GM12878 (cell line): ENCODE measurements at regions not wholly inside any gene's neighbourhood (a gene's known extent, or its start where the extent isn't known, plus 50 kb on each side); places are given as distances from the start of the nearest gene placed in this dataset.

Source experiments
- ATAC-seq: fragments of 200-7000 bp; cut with Tn5 transposase; 3 replicates; pipeline ENCODE4 v1.9.1; 2020; ENCODE audit warnings: mild to moderate bottlenecking, moderate library complexity
- BruUV-seq: library from RNA; stranded (reverse); fragments of 400-500 nt; replicated peaks from 2 replicates; lab custom pipeline; 2021; lab: Mats Ljungman, UMichigan
- CTCF ChIA-PET: fragments of 300-600 bp; sonication (Branson Sonifier 250); formaldehyde crosslinking; extraction: SDS; loops from one replicate; lab custom pipeline; 2021; ENCODE audit warnings: inconsistent platforms; lab: Yijun Ruan, JAX
- POLR2A ChIA-PET: fragments of 350-600 bp; formaldehyde crosslinking; extraction: SDS; loops from one replicate; lab custom pipeline; 2021; ENCODE audit warnings: inconsistent platforms; lab: Charles Lee
- RAD21 ChIA-PET: fragments of 300-600 bp; sonication (Branson Sonifier 250); formaldehyde crosslinking; loops from one replicate; lab custom pipeline; 2023; ENCODE audit warnings: antibody characterized with exemption; ENCODE audit not compliant: unreplicated experiment; lab: Charles Lee
- SMC1A ChIA-PET: fragments of 300-600 bp; sonication (Branson Sonifier 250); formaldehyde crosslinking; loops from one replicate; lab custom pipeline; 2023; ENCODE audit not compliant: unreplicated experiment, uncharacterized antibody; lab: Charles Lee
- DNase-seq: peaks from one replicate; pipeline ENCODE4 v3.0.0-alpha.2; 2011; ENCODE audit warnings: low read depth, low spot score
- FAIRE-seq: peaks from 3 replicates; lab custom pipeline; 2011; peaks lifted over from hg19 to GRCh38; lab: Jason Lieb, UNC
- H2AFZ ChIP-seq: 2 replicates; pipeline ENCODE4 v1.6.0; 2011; ENCODE audit warnings: low read depth, low read length, control low read depth; ENCODE audit not compliant: control insufficient read depth
- H3K27ac ChIP-seq: 2 replicates; pipeline ENCODE4 v1.5.1; 2011; ENCODE audit warnings: control low read depth; ENCODE audit not compliant: control insufficient read depth, insufficient read depth
- H3K27me3 ChIP-seq, 2 experiments: replicated peaks in 1 of 2; 2 replicates each; pipeline versions ENCODE4 v1.6.0 to v1.6.1; 2011; ENCODE audit warnings: low read length in 1 of 2; ENCODE audit not compliant: control insufficient read depth in 2 of 2, insufficient read depth in 2 of 2
- H3K36me3 ChIP-seq, 2 experiments: 2 replicates each; pipeline ENCODE4 v1.5.1; 2011; ENCODE audit warnings: low read length in 1 of 2; ENCODE audit not compliant: control insufficient read depth in 2 of 2, insufficient read depth in 2 of 2
- H3K4me1 ChIP-seq: 2 replicates; pipeline ENCODE4 v1.6.1; 2011; ENCODE audit warnings: mild to moderate bottlenecking, low read length, moderate library complexity, mixed read lengths; ENCODE audit not compliant: control insufficient read depth, insufficient read depth
- H3K4me2 ChIP-seq: 2 replicates; pipeline ENCODE4 v1.6.0; 2011; ENCODE audit warnings: control low read depth; ENCODE audit not compliant: control insufficient read depth, insufficient read depth
- H3K4me3 ChIP-seq: fragments of 200-600 bp; sonication (generic); 2 replicates; pipeline ENCODE4 v1.5.1; 2016
- H3K79me2 ChIP-seq: 2 replicates; pipeline ENCODE4 v1.6.0; 2011; ENCODE audit warnings: low read length; ENCODE audit not compliant: control insufficient read depth, insufficient read depth
- H3K9ac ChIP-seq: 2 replicates; pipeline ENCODE4 v1.8.0; 2011; ENCODE audit warnings: low read length, control low read depth, mixed read lengths; ENCODE audit not compliant: control insufficient read depth, insufficient read depth
- H3K9me3 ChIP-seq: replicated peaks from 3 replicates; pipeline ENCODE4 v1.5.1; 2011; ENCODE audit warnings: mild to moderate bottlenecking, low read length; ENCODE audit not compliant: control insufficient read depth, insufficient read depth
- H4K20me1 ChIP-seq: 2 replicates; pipeline ENCODE4 v1.6.0; 2011; ENCODE audit not compliant: control insufficient read depth, insufficient read depth
- BACH1 ChIP-seq: fragments of 450-650 bp; IDR thresholded peaks from 2 replicates; pipeline ENCODE4 v1.6.1; 2017; ENCODE audit warnings: mild to moderate bottlenecking, borderline replicate concordance
- ETV6 ChIP-seq, 2 experiments: fragments of 450-650 bp in 1 of 2; IDR thresholded peaks in 1 of 2; conservative IDR thresholded peaks in 1 of 2; 2 replicates each; pipeline ENCODE4 v1.6.1; 2014; ENCODE audit warnings: antibody characterized with exemption in 1 of 2, borderline replicate concordance in 1 of 2, low read depth in 1 of 2, mild to moderate bottlenecking in 1 of 2, moderate library complexity in 1 of 2
- FOXK2 ChIP-seq: fragments of 450-650 bp; IDR thresholded peaks from 2 replicates; pipeline ENCODE4 v1.6.1; 2017; ENCODE audit warnings: mild to moderate bottlenecking, moderate library complexity
- FOXM1 ChIP-seq: IDR thresholded peaks from 2 replicates; pipeline ENCODE4 v1.6.1; 2012; ENCODE audit warnings: low read depth, mild to moderate bottlenecking, inconsistent platforms, low read length, moderate library complexity
- MLLT1 ChIP-seq: fragments of 450-650 bp; IDR thresholded peaks from 2 replicates; pipeline ENCODE4 v1.6.1; 2016; ENCODE audit warnings: mild to moderate bottlenecking
- MYC ChIP-seq: IDR thresholded peaks from 2 replicates; pipeline ENCODE4 v1.6.1; 2011; ENCODE audit warnings: mild to moderate bottlenecking, low read length, moderate library complexity, inconsistent platforms; ENCODE audit not compliant: insufficient read depth, insufficient replicate concordance, insufficient read length, severe bottlenecking
- PAX8 ChIP-seq: fragments of 450-650 bp; IDR thresholded peaks from 2 replicates; pipeline ENCODE4 v1.6.1; 2017; ENCODE audit warnings: mild to moderate bottlenecking, moderate library complexity
- RAD21 ChIP-seq: IDR thresholded peaks from 2 replicates; pipeline ENCODE4 v1.6.1; 2011; ENCODE audit warnings: mild to moderate bottlenecking, low read depth, low read length, moderate library complexity; ENCODE audit not compliant: insufficient read depth
- WGBS: methylation state at CpG from one replicate; pipeline ENCODE4 v1.1.6; 2016; ENCODE audit warnings: low lambda C conversion rate; ENCODE audit not compliant: insufficient replicate concordance, insufficient coverage; ENCODE audit errors: missing lambda C conversion rate; 5-methylcytosine and 5-hydroxymethylcytosine counted together
- in situ Hi-C: fragments of 300-500 bp; cut with MboI; formaldehyde crosslinking; loops from 9 replicates; pipeline ENCODE4 v1.14.3; 2018; ENCODE audit warnings: mixed read lengths
- intact Hi-C: fragments of 100-400 bp; cut with micrococcal nuclease; formaldehyde crosslinking; loops from one replicate; pipeline ENCODE4 v1.14.2; 2022; ENCODE audit not compliant: unreplicated experiment
- TF ChIP-seq, protein P1 (sequence below): fragments of 450-650 bp; conservative IDR thresholded peaks from 2 replicates; pipeline ENCODE4 v1.6.1; 2017; ENCODE audit warnings: mild to moderate bottlenecking, moderate library complexity

GRCh38 chr10:60606343-60607080 is 171.8 kb upstream of the CDK1 start:
- in situ Hi-C loops, result no loop called here
- CTCF ChIA-PET, result interaction anchor here (0.8 kb wide), 1 partner anchor 39 kb away, joined by 3 read pairs; no protein-coding TSS in a partner anchor

More at GRCh38 chr10:60606343-60607080, 171.8 kb upstream of the CDK1 start:
- WGBS, result 74% methylated on average over 2 of the region's 2 CpGs
- BruUV-seq, result no TSS peak
- H3K4me3 ChIP-seq, result no peak overlapping the region
- H3K27ac ChIP-seq, result no peak overlapping the region
- H3K4me2 ChIP-seq, result no peak overlapping the region
- H3K9me3 ChIP-seq, result no peaks in the 10 kb centered on the region
- POLR2A ChIA-PET, result no interaction called here
- DNase-seq (no peak), ATAC-seq (no peak), FAIRE-seq (no peak)
- SMC1A ChIA-PET, result no interaction called here
- H3K27me3 ChIP-seq, result no peaks in the 10 kb centered on the region; a peak in 1 of 4 replicates
- H2AFZ ChIP-seq, result no peak overlapping the region
- no peaks in the 10 kb centered on the region for H4K20me1 ChIP-seq
- H3K79me2 ChIP-seq, result no peaks in the 10 kb centered on the region
- intact Hi-C loops, result no loop called here
- H3K4me1 ChIP-seq, result no peaks in the 10 kb centered on the region
- TF ChIP-seq FOXM1, result no peak
- TF ChIP-seq, protein P1, sequence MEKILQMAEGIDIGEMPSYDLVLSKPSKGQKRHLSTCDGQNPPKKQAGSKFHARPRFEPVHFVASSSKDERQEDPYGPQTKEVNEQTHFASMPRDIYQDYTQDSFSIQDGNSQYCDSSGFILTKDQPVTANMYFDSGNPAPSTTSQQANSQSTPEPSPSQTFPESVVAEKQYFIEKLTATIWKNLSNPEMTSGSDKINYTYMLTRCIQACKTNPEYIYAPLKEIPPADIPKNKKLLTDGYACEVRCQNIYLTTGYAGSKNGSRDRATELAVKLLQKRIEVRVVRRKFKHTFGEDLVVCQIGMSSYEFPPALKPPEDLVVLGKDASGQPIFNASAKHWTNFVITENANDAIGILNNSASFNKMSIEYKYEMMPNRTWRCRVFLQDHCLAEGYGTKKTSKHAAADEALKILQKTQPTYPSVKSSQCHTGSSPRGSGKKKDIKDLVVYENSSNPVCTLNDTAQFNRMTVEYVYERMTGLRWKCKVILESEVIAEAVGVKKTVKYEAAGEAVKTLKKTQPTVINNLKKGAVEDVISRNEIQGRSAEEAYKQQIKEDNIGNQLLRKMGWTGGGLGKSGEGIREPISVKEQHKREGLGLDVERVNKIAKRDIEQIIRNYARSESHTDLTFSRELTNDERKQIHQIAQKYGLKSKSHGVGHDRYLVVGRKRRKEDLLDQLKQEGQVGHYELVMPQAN, result no peak
- TF ChIP-seq MLLT1, result no peak
- TF ChIP-seq PAX8, result no peak
- no peak for TF ChIP-seq ETV6 (conservative IDR thresholded peaks at IDR 0.05 in 1 of 2, IDR thresholded peaks at IDR 0.05 in 1 of 2; ENCODE audit: borderline replicate concordance in 1 of 2, low read depth in 1 of 2)
- no peak for TF ChIP-seq MYC
- TF ChIP-seq FOXK2, result no peak
- TF ChIP-seq BACH1, result no peak
- no peak for TF ChIP-seq RAD21
- RAD21 ChIA-PET, result no interaction called here
- H3K36me3 ChIP-seq, result no peaks in the 10 kb centered on the region
- H3K9ac ChIP-seq, result no peak overlapping the region
